ENCODE measurements at regions not wholly inside any gene's neighbourhood (a gene's known extent, or its start where the extent isn't known, plus 50 kb on each side); places are given as distances from the start of the nearest gene placed in this dataset.

GRCh38 chr7:156031679-156032478, 219.6 kb upstream of the SHH start:
- no peaks in the 10 kb centered on the region for H4K20me1 ChIP-seq (ENCODE audit: low read depth, low read length)
- no peak overlapping the region for H3K27ac ChIP-seq (ENCODE audit: low read depth, low read length)
- H3K9me3 ChIP-seq (ENCODE audit: insufficient read depth, low read length) = 0 out of 2 replicates have a peak, but pooled peaks cover 3% of the 10 kb centered on the region

GRCh38 chr7:156029460-156030007, 217.3 kb upstream of the SHH start:
- Histone ChIP-seq H3F3A (ENCODE audit: insufficient read depth) (no peaks in the 10 kb centered on the region), H3K4me3 (ENCODE audit: insufficient read depth, low read length, poor library complexity, severe bottlenecking) (no peak overlapping the region), H3K36me3 (ENCODE audit: low read length) (no peaks in the 10 kb centered on the region), H4K20me1 (ENCODE audit: low read depth, low read length) (no peaks in the 10 kb centered on the region), H3K79me2 (ENCODE audit: insufficient read depth, low read length) (no peaks in the 10 kb centered on the region), H3K9me3 (ENCODE audit: insufficient read depth, low read length) (0 out of 2 replicates have a peak, but pooled peaks cover 3% of the 10 kb centered on the region), H3K9ac (ENCODE audit: low read length) (no peak overlapping the region), H3K4me2 (ENCODE audit: low read depth, low read length, poor library complexity, severe bottlenecking) (no peak overlapping the region), H3K27ac (ENCODE audit: low read depth, low read length) (no peak overlapping the region), H2AFZ (ENCODE audit: low read depth, low read length, severe bottlenecking) (no peak overlapping the region), H3K9me2 (replicated peaks; ENCODE audit: insufficient read depth, low read length) (no peaks in the 10 kb centered on the region), H3K27me3 (ENCODE audit: low read length) (0 out of 2 replicates have a peak, but pooled peaks cover 3% of the 10 kb centered on the region)
- TF ChIP-seq CTCF (IDR thresholded peaks at IDR 0.05; ENCODE audit: insufficient read depth, low read length, poor library complexity, severe bottlenecking) (no peak), EZH2phosphoT487 (conservative IDR thresholded peaks at IDR 0.05; ENCODE audit: low read length) (no peak)

More at GRCh38 chr7:156031679-156032478, 219.6 kb upstream of the SHH start:
- H3K9ac ChIP-seq (ENCODE audit: low read length) = no peak overlapping the region
- TF ChIP-seq CTCF (IDR thresholded peaks at IDR 0.05; ENCODE audit: insufficient read depth, low read length, poor library complexity, severe bottlenecking) = no peak
- no peak for TF ChIP-seq EZH2phosphoT487 (conservative IDR thresholded peaks at IDR 0.05; ENCODE audit: low read length)
- H2AFZ ChIP-seq (ENCODE audit: low read depth, low read length, severe bottlenecking) = no peak overlapping the region
- H3K9me2 ChIP-seq (replicated peaks; ENCODE audit: insufficient read depth, low read length) = no peaks in the 10 kb centered on the region
- H3K4me2 ChIP-seq (ENCODE audit: low read depth, low read length, poor library complexity, severe bottlenecking) = no peak overlapping the region
- 0 out of 2 replicates have a peak, but pooled peaks cover 3% of the 10 kb centered on the region for H3K27me3 ChIP-seq (ENCODE audit: low read length)
- H3K4me3 ChIP-seq (ENCODE audit: insufficient read depth, low read length, poor library complexity, severe bottlenecking) = no peak overlapping the region
- no peaks in the 10 kb centered on the region for H3K36me3 ChIP-seq (ENCODE audit: low read length)
- H3F3A ChIP-seq (ENCODE audit: insufficient read depth) = no peaks in the 10 kb centered on the region
- no peaks in the 10 kb centered on the region for H3K79me2 ChIP-seq (ENCODE audit: insufficient read depth, low read length)

GRCh38 chr7:156028521-156028920, 216.3 kb upstream of the SHH start:
- no peak overlapping the region for H3K27ac ChIP-seq (ENCODE audit: low read depth, low read length)
- H3F3A ChIP-seq (ENCODE audit: insufficient read depth) = no peaks in the 10 kb centered on the region
- no peaks in the 10 kb centered on the region for H3K79me2 ChIP-seq (ENCODE audit: insufficient read depth, low read length)
- H3K9me2 ChIP-seq (replicated peaks; ENCODE audit: insufficient read depth, low read length) = no peaks in the 10 kb centered on the region
- H3K4me2 ChIP-seq (ENCODE audit: low read depth, low read length, poor library complexity, severe bottlenecking) = no peak overlapping the region
- H3K9me3 ChIP-seq (ENCODE audit: insufficient read depth, low read length) = 0 out of 2 replicates have a peak, but pooled peaks cover 3% of the 10 kb centered on the region
- no peaks in the 10 kb centered on the region for H3K36me3 ChIP-seq (ENCODE audit: low read length)
- H3K4me3 ChIP-seq (ENCODE audit: insufficient read depth, low read length, poor library complexity, severe bottlenecking) = no peak overlapping the region
- H2AFZ ChIP-seq (ENCODE audit: low read depth, low read length, severe bottlenecking) = no peak overlapping the region
- no peak overlapping the region for H3K9ac ChIP-seq (ENCODE audit: low read length)
- TF ChIP-seq CTCF (IDR thresholded peaks at IDR 0.05; ENCODE audit: insufficient read depth, low read length, poor library complexity, severe bottlenecking) (no peak), EZH2phosphoT487 (conservative IDR thresholded peaks at IDR 0.05; ENCODE audit: low read length) (no peak)
- H3K27me3 ChIP-seq (ENCODE audit: low read length) = 0 out of 2 replicates have a peak, but pooled peaks cover 3% of the 10 kb centered on the region
- H4K20me1 ChIP-seq (ENCODE audit: low read depth, low read length) = no peaks in the 10 kb centered on the region
